PC-9 (cell line): ENCODE measurements at regions not wholly inside any gene's neighbourhood (a gene's known extent, or its start where the extent isn't known, plus 50 kb on each side); places are given as distances from the start of the nearest gene placed in this dataset.

Source experiments
- BruUV-seq: library from RNA; stranded (reverse); fragments of 400-500 nt; replicated peaks from 2 replicates; lab custom pipeline; 2021; lab: Mats Ljungman, UMichigan
- CTCF ChIA-PET: fragments of 300-600 bp; sonication (Branson Sonifier 250); formaldehyde crosslinking; loops from one replicate; lab custom pipeline; 2022; ENCODE audit warnings: antibody characterized with exemption; lab: Charles Lee
- POLR2A ChIA-PET: fragments of 300-600 bp; sonication (Branson Sonifier 250); formaldehyde crosslinking; loops from one replicate; lab custom pipeline; 2022; ENCODE audit warnings: antibody characterized with exemption; ENCODE audit not compliant: unreplicated experiment; lab: Charles Lee
- DNase-seq, 2 experiments: peaks; one replicate each; pipeline versions ENCODE4 v3.0.0 to v3.0.0-alpha.2; 2015 to 2022; ENCODE audit warnings: mixed read lengths in 1 of 2
- H2AFZ ChIP-seq: fragments of 200-600 bp; sonication (generic); 2 replicates; pipeline ENCODE4 v1.8.1; 2017; ENCODE audit warnings: antibody characterized with exemption
- H3F3A ChIP-seq: fragments of 200-600 bp; sonication (generic); 2 replicates; pipeline ENCODE4 v1.8.1; 2017; ENCODE audit warnings: antibody characterized with exemption, mild to moderate bottlenecking, low read depth; ENCODE audit not compliant: insufficient read depth
- H3K27ac ChIP-seq: fragments of 200-600 bp; sonication (generic); 2 replicates; pipeline ENCODE4 v1.6.1; 2016; ENCODE audit warnings: mixed run types
- H3K27me3 ChIP-seq: fragments of 200-600 bp; sonication (generic); 2 replicates; pipeline ENCODE4 v1.6.1; 2016; ENCODE audit warnings: low read depth, mixed run types; ENCODE audit not compliant: insufficient read depth
- H3K36me3 ChIP-seq: fragments of 200-600 bp; sonication (generic); 2 replicates; pipeline ENCODE4 v1.6.1; 2016; ENCODE audit warnings: low read depth, mixed run types
- H3K4me1 ChIP-seq: fragments of 200-600 bp; sonication (generic); replicated peaks from 2 replicates; pipeline ENCODE4 v1.6.1; 2016; ENCODE audit warnings: mixed run types; ENCODE audit not compliant: insufficient read depth
- H3K4me2 ChIP-seq: fragments of 200-600 bp; sonication (generic); 2 replicates; pipeline ENCODE4 v1.6.1; 2017; ENCODE audit warnings: mixed run types
- H3K4me3 ChIP-seq: fragments of 200-600 bp; sonication (generic); 2 replicates; pipeline ENCODE4 v1.6.1; 2016; ENCODE audit warnings: mixed run types
- H3K79me2 ChIP-seq: fragments of 200-600 bp; sonication (generic); 2 replicates; pipeline ENCODE4 v1.6.1; 2017; ENCODE audit warnings: low read depth, mixed run types
- H3K9me2 ChIP-seq: fragments of 200-600 bp; sonication (generic); 2 replicates; pipeline ENCODE4 v1.8.1; 2017; ENCODE audit warnings: mild to moderate bottlenecking; ENCODE audit not compliant: insufficient read depth
- H3K9me3 ChIP-seq: fragments of 200-600 bp; sonication (generic); 2 replicates; pipeline ENCODE4 v1.8.1; 2016; ENCODE audit warnings: low read depth; ENCODE audit not compliant: insufficient read depth
- H4K20me1 ChIP-seq: fragments of 200-600 bp; sonication (generic); 2 replicates; pipeline ENCODE4 v1.8.1; 2017; ENCODE audit not compliant: insufficient read depth
- EZH2 ChIP-seq: fragments of 200-600 bp; sonication (generic); IDR thresholded peaks from 2 replicates; pipeline ENCODE4 v1.8.0; 2017; ENCODE audit warnings: antibody characterized with exemption, low read depth
- intact Hi-C: fragments of 100-400 bp; cut with micrococcal nuclease; formaldehyde crosslinking; loops from one replicate; pipeline ENCODE4 v1.10.0; 2022; ENCODE audit not compliant: unreplicated experiment
- TF ChIP-seq, protein P1 (sequence below): fragments of 200-600 bp; sonication (generic); conservative IDR thresholded peaks from 2 replicates; pipeline ENCODE4 v1.6.1; 2017; ENCODE audit warnings: mixed run types, antibody characterized with exemption, mild to moderate bottlenecking, moderate library complexity

GRCh38 chr10:6689036-6689435 lies 109.0 kb upstream of the PRKCQ start:
- H3K4me2 ChIP-seq = no peak overlapping the region
- DNase-seq = no peak
- POLR2A ChIA-PET = interaction anchor here (0.5 to 0.6 kb wide), 2 partner anchors 37 to 1117 kb away, joined by 3 to 4 read pairs; no protein-coding TSS in a partner anchor

DNA sequence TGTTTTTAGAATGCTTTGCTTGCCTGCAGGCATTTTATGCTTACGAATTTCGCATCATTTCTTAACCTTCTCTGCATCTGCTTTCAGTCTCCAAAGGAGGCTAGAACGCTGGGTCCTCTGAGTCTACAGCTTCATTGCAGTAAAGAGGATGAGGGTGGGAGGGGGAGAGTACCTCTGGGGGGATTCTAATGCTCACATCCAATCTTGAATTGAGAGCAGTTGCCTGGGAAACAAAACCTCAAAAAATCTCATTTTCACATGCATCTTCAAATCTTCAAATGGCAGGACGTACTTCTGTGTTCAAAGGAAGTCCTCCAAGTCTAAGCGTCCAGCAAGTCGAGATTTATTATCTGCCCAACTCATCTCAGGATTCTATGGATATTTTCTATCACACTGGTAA lies 100.7 kb upstream of the PRKCQ start:
- no peak overlapping the region for H3K4me2 ChIP-seq
- no peak overlapping the region for H2AFZ ChIP-seq
- intact Hi-C loops = no loop called here
- H3K4me1 ChIP-seq = no peaks in the 10 kb centered on the region
- DNase-seq = no peak
- H3K9me2 ChIP-seq = no peaks in the 10 kb centered on the region
- CTCF ChIA-PET = no interaction called here
- H3K36me3 ChIP-seq = no peaks in the 10 kb centered on the region
- POLR2A ChIA-PET = no interaction called here
- H4K20me1 ChIP-seq = no peaks in the 10 kb centered on the region
- H3K9me3 ChIP-seq = no peaks in the 10 kb centered on the region
- H3F3A ChIP-seq = no peaks in the 10 kb centered on the region
- H3K79me2 ChIP-seq = no peaks in the 10 kb centered on the region
- H3K4me3 ChIP-seq = no peak overlapping the region
- no peak overlapping the region for H3K27ac ChIP-seq
- H3K27me3 ChIP-seq = 0 out of 2 replicates have a peak, but pooled peaks cover 2% of the 10 kb centered on the region
- TF ChIP-seq, protein P1, sequence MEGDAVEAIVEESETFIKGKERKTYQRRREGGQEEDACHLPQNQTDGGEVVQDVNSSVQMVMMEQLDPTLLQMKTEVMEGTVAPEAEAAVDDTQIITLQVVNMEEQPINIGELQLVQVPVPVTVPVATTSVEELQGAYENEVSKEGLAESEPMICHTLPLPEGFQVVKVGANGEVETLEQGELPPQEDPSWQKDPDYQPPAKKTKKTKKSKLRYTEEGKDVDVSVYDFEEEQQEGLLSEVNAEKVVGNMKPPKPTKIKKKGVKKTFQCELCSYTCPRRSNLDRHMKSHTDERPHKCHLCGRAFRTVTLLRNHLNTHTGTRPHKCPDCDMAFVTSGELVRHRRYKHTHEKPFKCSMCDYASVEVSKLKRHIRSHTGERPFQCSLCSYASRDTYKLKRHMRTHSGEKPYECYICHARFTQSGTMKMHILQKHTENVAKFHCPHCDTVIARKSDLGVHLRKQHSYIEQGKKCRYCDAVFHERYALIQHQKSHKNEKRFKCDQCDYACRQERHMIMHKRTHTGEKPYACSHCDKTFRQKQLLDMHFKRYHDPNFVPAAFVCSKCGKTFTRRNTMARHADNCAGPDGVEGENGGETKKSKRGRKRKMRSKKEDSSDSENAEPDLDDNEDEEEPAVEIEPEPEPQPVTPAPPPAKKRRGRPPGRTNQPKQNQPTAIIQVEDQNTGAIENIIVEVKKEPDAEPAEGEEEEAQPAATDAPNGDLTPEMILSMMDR = no peak
- TF ChIP-seq EZH2 = no peak
- BruUV-seq = no TSS peak

More at GRCh38 chr10:6689036-6689435, 109.0 kb upstream of the PRKCQ start:
- Histone ChIP-seq H3K4me3 (no peak overlapping the region), H4K20me1 (no peaks in the 10 kb centered on the region), H3K9me2 (no peaks in the 10 kb centered on the region), H3K4me1 (no peaks in the 10 kb centered on the region), H3K36me3 (no peaks in the 10 kb centered on the region), H3K27ac (no peak overlapping the region), H3F3A (no peaks in the 10 kb centered on the region), H3K27me3 (no peaks in the 10 kb centered on the region), H3K9me3 (no peaks in the 10 kb centered on the region), H3K79me2 (no peaks in the 10 kb centered on the region), H2AFZ (no peak overlapping the region)
- CTCF ChIA-PET = no interaction called here
- BruUV-seq = no TSS peak
- no peak for TF ChIP-seq EZH2
- TF ChIP-seq, protein P1 = no peak
- intact Hi-C loops = no loop called here

DNA sequence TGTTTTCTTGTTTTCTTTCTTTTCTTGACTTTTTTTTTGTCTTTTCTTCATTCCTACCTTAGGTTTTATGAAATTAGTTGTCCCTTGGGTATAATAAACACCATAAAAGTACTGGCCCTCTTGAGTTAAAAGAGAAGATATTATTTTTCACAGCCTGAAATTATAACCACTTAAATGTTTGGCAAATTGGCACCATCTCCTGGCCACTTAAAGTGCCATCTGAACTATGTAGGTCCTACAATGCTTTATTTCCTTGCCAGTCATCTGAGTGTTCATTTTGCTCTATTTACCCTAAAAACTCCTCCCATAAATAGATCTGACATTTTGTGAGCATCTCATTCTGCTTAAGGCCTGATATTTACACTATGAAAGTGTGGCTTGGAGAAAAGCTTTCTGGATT lies 98.9 kb upstream of the PRKCQ start:
- intact Hi-C loops = loop anchor here (5.0 kb wide), 1 partner anchor 58 kb away; no protein-coding TSS in a partner anchor
- Histone ChIP-seq H3K79me2 (no peaks in the 10 kb centered on the region), H4K20me1 (no peaks in the 10 kb centered on the region), H3K36me3 (no peaks in the 10 kb centered on the region), H3K27me3 (0 out of 2 replicates have a peak, but pooled peaks cover 2% of the 10 kb centered on the region), H3K27ac (no peak overlapping the region), H3K9me2 (no peaks in the 10 kb centered on the region), H2AFZ (no peak overlapping the region), H3F3A (no peaks in the 10 kb centered on the region), H3K9me3 (no peaks in the 10 kb centered on the region), H3K4me2 (no peak overlapping the region), H3K4me1 (no peaks in the 10 kb centered on the region), H3K4me3 (no peak overlapping the region)
- ChIA-PET CTCF (no interaction called here), POLR2A (interaction anchor here (0.7 kb wide), 1 partner anchor 242 kb away, joined by 13 read pairs; no protein-coding TSS in a partner anchor)
- no peak for TF ChIP-seq EZH2
- TF ChIP-seq, protein P1 = no peak
- no peak for DNase-seq
- BruUV-seq = no TSS peak
